Activated T-helper 1 cell treated with anti-CD3 and anti-CD28 coated beads, Interleukin-12 subunit alpha, Interleukin-12 subunit beta, Interleukin-2, Interleukin-4 antibody, amounts not matched to agents 30 ng/mL and 10 ng/mL and 1 ng/mL, durations not matched to agents 14 hours and 24 hours and 36 hours (primary cell): ENCODE measurements at regions not wholly inside any gene's neighbourhood (a gene's known extent, or its start where the extent isn't known, plus 50 kb on each side); places are given as distances from the start of the nearest gene placed in this dataset.

ENCODE experiments used
- DNase-seq: peaks from one replicate; pipeline ENCODE4 v3.0.0; 2021; ENCODE audit warnings: low spot score
- H3K27ac Mint-ChIP-seq: one replicate; pipeline ENCODE4 v1.8.0; 2021; ENCODE audit warnings: mild to moderate bottlenecking, mixed read lengths
- H3K27me3 Mint-ChIP-seq: one replicate; pipeline ENCODE4 v1.8.0; 2022; ENCODE audit warnings: mild to moderate bottlenecking, moderate library complexity, mixed read lengths; ENCODE audit not compliant: insufficient read depth
- H3K36me3 Mint-ChIP-seq: one replicate; pipeline ENCODE4 v1.8.0; 2021; ENCODE audit warnings: low read depth, mixed read lengths
- H3K4me1 Mint-ChIP-seq: one replicate; pipeline ENCODE4 v1.8.0; 2021; ENCODE audit warnings: low read depth, mixed read lengths
- H3K4me3 Mint-ChIP-seq: one replicate; pipeline ENCODE4 v1.8.0; 2021; ENCODE audit warnings: mild to moderate bottlenecking, moderate library complexity, mixed read lengths
- H3K9me3 Mint-ChIP-seq: one replicate; pipeline ENCODE4 v1.8.0; 2021; ENCODE audit warnings: mixed read lengths
- intact Hi-C: fragments of 100-400 bp; cut with micrococcal nuclease; formaldehyde crosslinking; loops from one replicate; pipeline ENCODE4 v1.15.1; 2024

GRCh38 chr6:104591573-104592334 is 268.0 kb downstream of the HACE1 start:
- Mint-ChIP-seq H3K9me3 (no peaks in the 10 kb centered on the region), H3K27ac (no peak overlapping the region), H3K27me3 (peaks cover 3% of the 10 kb centered on the region), H3K4me1 (no peaks in the 10 kb centered on the region), H3K36me3 (no peaks in the 10 kb centered on the region), H3K4me3 (no peak overlapping the region)
- intact Hi-C loops, result no loop called here
- no peak for DNase-seq

- no peak for DNase-seq
- no peaks in the 10 kb centered on the region for H3K36me3 Mint-ChIP-seq
- intact Hi-C loops, result no loop called here
- H3K4me1 Mint-ChIP-seq, result no peaks in the 10 kb centered on the region
- H3K27me3 Mint-ChIP-seq, result peaks cover 2% of the 10 kb centered on the region
- H3K27ac Mint-ChIP-seq, result no peak overlapping the region
- H3K9me3 Mint-ChIP-seq, result no peaks in the 10 kb centered on the region
- H3K4me3 Mint-ChIP-seq, result no peak overlapping the region
These were observed 269.8 kb downstream of the HACE1 start for GRCh38 chr6:104589940-104590339.

- intact Hi-C loops, result no loop called here
- H3K4me1 Mint-ChIP-seq, result no peaks in the 10 kb centered on the region
- DNase-seq, result no peak
- H3K27ac Mint-ChIP-seq, result no peak overlapping the region
- H3K4me3 Mint-ChIP-seq, result no peak overlapping the region
- H3K9me3 Mint-ChIP-seq, result no peaks in the 10 kb centered on the region
- peaks cover 2% of the 10 kb centered on the region for H3K27me3 Mint-ChIP-seq
- H3K36me3 Mint-ChIP-seq, result no peaks in the 10 kb centered on the region
These were observed 274.1 kb downstream of the HACE1 start for GRCh38 chr6:104585646-104586045.

- Mint-ChIP-seq H3K9me3 (no peaks in the 10 kb centered on the region), H3K27ac (no peak overlapping the region), H3K4me3 (no peak overlapping the region), H3K36me3 (no peaks in the 10 kb centered on the region), H3K27me3 (peaks cover 6% of the 10 kb centered on the region), H3K4me1 (no peaks in the 10 kb centered on the region)
- intact Hi-C loops, result no loop called here
- DNase-seq, result no peak
These were observed 279.3 kb downstream of the HACE1 start for GRCh38 chr6:104580452-104580851.

- Mint-ChIP-seq H3K36me3 (no peaks in the 10 kb centered on the region), H3K27me3 (peaks cover 4% of the 10 kb centered on the region), H3K27ac (no peak overlapping the region), H3K4me1 (no peaks in the 10 kb centered on the region), H3K9me3 (no peaks in the 10 kb centered on the region), H3K4me3 (no peak overlapping the region)
- no peak for DNase-seq
- intact Hi-C loops, result no loop called here
These were observed 280.3 kb downstream of the HACE1 start for GRCh38 chr6:104579310-104579863.

GRCh38 chr6:104575536-104575935 is 284.2 kb downstream of the HACE1 start:
- no peaks in the 10 kb centered on the region for H3K4me1 Mint-ChIP-seq
- peaks cover 4% of the 10 kb centered on the region for H3K27me3 Mint-ChIP-seq
- no peak overlapping the region for H3K27ac Mint-ChIP-seq
- H3K9me3 Mint-ChIP-seq, result no peaks in the 10 kb centered on the region
- H3K4me3 Mint-ChIP-seq, result no peak overlapping the region
- intact Hi-C loops, result no loop called here
- DNase-seq, result no peak
- H3K36me3 Mint-ChIP-seq, result no peaks in the 10 kb centered on the region

- no peaks in the 10 kb centered on the region for H3K4me1 Mint-ChIP-seq
- no peaks in the 10 kb centered on the region for H3K9me3 Mint-ChIP-seq
- intact Hi-C loops, result no loop called here
- no peak for DNase-seq
- H3K4me3 Mint-ChIP-seq, result no peak overlapping the region
- H3K27me3 Mint-ChIP-seq, result peaks cover 2% of the 10 kb centered on the region
- no peaks in the 10 kb centered on the region for H3K36me3 Mint-ChIP-seq
- H3K27ac Mint-ChIP-seq, result no peak overlapping the region
These were observed 285.5 kb downstream of the HACE1 start for GRCh38 chr6:104574135-104574750.

GRCh38 chr6:104573350-104573749 is 286.4 kb downstream of the HACE1 start:
- no peak overlapping the region for H3K27ac Mint-ChIP-seq
- H3K4me3 Mint-ChIP-seq, result no peak overlapping the region
- H3K27me3 Mint-ChIP-seq, result peaks cover 2% of the 10 kb centered on the region
- H3K4me1 Mint-ChIP-seq, result no peaks in the 10 kb centered on the region
- DNase-seq, result no peak
- intact Hi-C loops, result no loop called here
- H3K36me3 Mint-ChIP-seq, result no peaks in the 10 kb centered on the region
- H3K9me3 Mint-ChIP-seq, result no peaks in the 10 kb centered on the region

GRCh38 chr6:104572901-104573300 is 286.8 kb downstream of the HACE1 start:
- H3K9me3 Mint-ChIP-seq, result no peaks in the 10 kb centered on the region
- H3K4me3 Mint-ChIP-seq, result no peak overlapping the region
- H3K4me1 Mint-ChIP-seq, result no peaks in the 10 kb centered on the region
- peaks cover 2% of the 10 kb centered on the region for H3K27me3 Mint-ChIP-seq
- no peaks in the 10 kb centered on the region for H3K36me3 Mint-ChIP-seq
- H3K27ac Mint-ChIP-seq, result no peak overlapping the region
- DNase-seq, result no peak
- intact Hi-C loops, result no loop called here

GRCh38 chr6:104566411-104566810 is 293.3 kb downstream of the HACE1 start:
- no peak for DNase-seq
- Mint-ChIP-seq H3K27ac (no peak overlapping the region), H3K4me3 (no peak overlapping the region), H3K27me3 (no peaks in the 10 kb centered on the region), H3K9me3 (no peaks in the 10 kb centered on the region), H3K4me1 (no peaks in the 10 kb centered on the region), H3K36me3 (no peaks in the 10 kb centered on the region)
- intact Hi-C loops, result no loop called here

GRCh38 chr6:104563306-104563705 is 296.4 kb downstream of the HACE1 start:
- Mint-ChIP-seq H3K9me3 (no peaks in the 10 kb centered on the region), H3K27ac (no peak overlapping the region), H3K4me3 (no peak overlapping the region), H3K4me1 (no peaks in the 10 kb centered on the region), H3K36me3 (no peaks in the 10 kb centered on the region), H3K27me3 (no peaks in the 10 kb centered on the region)
- intact Hi-C loops, result no loop called here
- DNase-seq, result no peak

GRCh38 chr6:104559435-104560202 is 300.1 kb downstream of the HACE1 start:
- intact Hi-C loops, result no loop called here
- H3K36me3 Mint-ChIP-seq, result no peaks in the 10 kb centered on the region
- H3K27ac Mint-ChIP-seq, result no peak overlapping the region
- H3K4me3 Mint-ChIP-seq, result no peak overlapping the region
- no peak for DNase-seq
- no peaks in the 10 kb centered on the region for H3K9me3 Mint-ChIP-seq
- H3K4me1 Mint-ChIP-seq, result no peaks in the 10 kb centered on the region
- H3K27me3 Mint-ChIP-seq, result peaks cover 5% of the 10 kb centered on the region

GRCh38 chr6:104558746-104559145 is 301.0 kb downstream of the HACE1 start:
- Mint-ChIP-seq H3K9me3 (no peaks in the 10 kb centered on the region), H3K4me3 (no peak overlapping the region), H3K36me3 (no peaks in the 10 kb centered on the region), H3K27me3 (peaks cover 7% of the 10 kb centered on the region), H3K4me1 (no peaks in the 10 kb centered on the region), H3K27ac (no peak overlapping the region)
- intact Hi-C loops, result no loop called here
- no peak for DNase-seq
